IMR-90 (cell line): ENCODE measurements at regions not wholly inside any gene's neighbourhood (a gene's known extent, or its start where the extent isn't known, plus 50 kb on each side); places are given as distances from the start of the nearest gene placed in this dataset.
"Not testable (repeated sequence)": the region's sequence is repeated elsewhere in the genome, so short reads cannot be mapped to it uniquely, and the experiment has no call there.

Experiments
- ATAC-seq: fragments of 200-7000 bp; cut with Tn5 transposase; 2 replicates; pipeline ENCODE4 v1.9.1; 2020; ENCODE audit warnings: low read depth, mild to moderate bottlenecking, moderate library complexity
- BruUV-seq: library from RNA; stranded (reverse); fragments of 400-500 nt; replicated peaks from 2 replicates; lab custom pipeline; 2021; lab: Mats Ljungman, UMichigan
- CTCF ChIA-PET: fragments of 300-600 bp; formaldehyde crosslinking; extraction: SDS; loops from one replicate; lab custom pipeline; 2021; ENCODE audit warnings: antibody characterized with exemption; lab: Yijun Ruan, JAX
- POLR2A ChIA-PET: fragments of 300-600 bp; sonication (Branson Sonifier 250); formaldehyde crosslinking; loops from one replicate; lab custom pipeline; 2022; ENCODE audit warnings: antibody characterized with exemption; ENCODE audit not compliant: unreplicated experiment; lab: Charles Lee
- DNase-seq: peaks from one replicate; pipeline ENCODE4 v3.0.0; 2013
- H2AFZ ChIP-seq: replicated peaks from 2 replicates; pipeline ENCODE3; 2013; ENCODE audit warnings: low read length, mild to moderate bottlenecking; ENCODE audit not compliant: poor library complexity
- H2AK5ac ChIP-seq: 2 replicates; pipeline ENCODE4 v1.6.1; 2013; ENCODE audit warnings: low read depth, low read length, inconsistent platforms
- H2AK9ac ChIP-seq: replicated peaks from 2 replicates; pipeline ENCODE3; 2013; ENCODE audit warnings: mild to moderate bottlenecking, low read depth, low read length, moderate library complexity; ENCODE audit not compliant: poor library complexity
- H2BK120ac ChIP-seq: 2 replicates; pipeline ENCODE4 v1.6.1; 2013; ENCODE audit warnings: low read depth, low read length, inconsistent platforms
- H2BK15ac ChIP-seq: 3 replicates; pipeline ENCODE4 v1.6.1; 2013; ENCODE audit warnings: low read depth, low read length, inconsistent platforms
- H2BK20ac ChIP-seq: 2 replicates; pipeline ENCODE4 v1.6.1; 2013; ENCODE audit warnings: low read depth, mild to moderate bottlenecking, inconsistent platforms, low read length, moderate library complexity
- H2BK5ac ChIP-seq: 2 replicates; pipeline ENCODE4 v1.6.1; 2013; ENCODE audit warnings: mild to moderate bottlenecking, low read depth, low read length, inconsistent platforms; ENCODE audit not compliant: poor library complexity, severe bottlenecking
- H3K14ac ChIP-seq: replicated peaks from 2 replicates; pipeline ENCODE4 v1.6.1; 2013; ENCODE audit warnings: low read depth, low read length, inconsistent platforms
- H3K18ac ChIP-seq: 2 replicates; pipeline ENCODE4 v1.6.1; 2013; ENCODE audit warnings: low read depth, low read length, control low read depth
- H3K23ac ChIP-seq: 2 replicates; pipeline ENCODE4 v1.6.1; 2013; ENCODE audit warnings: low read depth, low read length, inconsistent platforms
- H3K27ac ChIP-seq: 2 replicates; pipeline ENCODE4 v1.5.1; 2013; ENCODE audit warnings: mild to moderate bottlenecking, control low read depth, low read length; ENCODE audit not compliant: insufficient read depth
- H3K27me3 ChIP-seq: 2 replicates; pipeline ENCODE4 v1.6.1; 2013; ENCODE audit warnings: low read length; ENCODE audit not compliant: control insufficient read depth, insufficient read depth
- H3K36me3 ChIP-seq: 2 replicates; pipeline ENCODE4 v1.6.1; 2013; ENCODE audit warnings: low read length, mixed read lengths; ENCODE audit not compliant: control insufficient read depth, insufficient read depth
- H3K4ac ChIP-seq: 2 replicates; pipeline ENCODE4 v1.6.1; 2013; ENCODE audit warnings: low read depth, low read length, inconsistent platforms
- H3K4me1 ChIP-seq: 2 replicates; pipeline ENCODE4 v1.6.1; 2013; ENCODE audit warnings: low read length, mixed read lengths; ENCODE audit not compliant: control insufficient read depth, insufficient read depth
- H3K4me2 ChIP-seq: 2 replicates; pipeline ENCODE4 v1.6.1; 2013; ENCODE audit warnings: low read depth, mild to moderate bottlenecking, control low read depth, low read length, moderate library complexity
- H3K4me3 ChIP-seq: 2 replicates; pipeline ENCODE4 v1.5.1; 2013; ENCODE audit warnings: low read depth, mild to moderate bottlenecking, control low read depth, low read length, moderate library complexity; ENCODE audit not compliant: insufficient read depth
- H3K56ac ChIP-seq: 2 replicates; pipeline ENCODE4 v1.6.1; 2013; ENCODE audit warnings: low read length, inconsistent platforms; ENCODE audit not compliant: insufficient read depth; ENCODE audit errors: extremely low read depth
- H3K79me1 ChIP-seq, 2 experiments: 2 replicates each; pipeline ENCODE4 v1.6.1; 2013; ENCODE audit warnings: low read length in 2 of 2, inconsistent platforms in 1 of 2, low read depth in 1 of 2
- H3K9ac ChIP-seq: 2 replicates; pipeline ENCODE4 v1.6.1; 2013; ENCODE audit warnings: low read depth, low read length, control low read depth
- H3K9me1 ChIP-seq: 2 replicates; pipeline ENCODE4 v1.6.1; 2013; ENCODE audit warnings: low read length, inconsistent platforms; ENCODE audit not compliant: insufficient read depth
- H3K9me3 ChIP-seq: 2 replicates; pipeline ENCODE4 v1.6.1; 2013; ENCODE audit warnings: low read length; ENCODE audit not compliant: control insufficient read depth, insufficient read depth
- H4K20me1 ChIP-seq: 2 replicates; pipeline ENCODE4 v1.6.1; 2013; ENCODE audit warnings: low read length, inconsistent platforms; ENCODE audit not compliant: insufficient read depth
- H4K5ac ChIP-seq: 2 replicates; pipeline ENCODE4 v1.6.1; 2013; ENCODE audit warnings: mild to moderate bottlenecking, low read depth, low read length, control low read depth
- H4K8ac ChIP-seq, 2 experiments: 2 replicates each; pipeline ENCODE4 v1.6.1; 2013; ENCODE audit warnings: low read depth in 2 of 2, low read length in 2 of 2, control low read depth in 1 of 2, inconsistent platforms in 1 of 2
- H4K91ac ChIP-seq: 2 replicates; pipeline ENCODE4 v1.6.1; 2013; ENCODE audit warnings: low read depth, low read length, inconsistent platforms; ENCODE audit not compliant: insufficient read depth
- BHLHE40 ChIP-seq: fragments of 150-350 bp; IDR thresholded peaks from 2 replicates; pipeline ENCODE4 v1.6.1; 2016; ENCODE audit warnings: mild to moderate bottlenecking, low read depth, low read length
- CEBPB ChIP-seq: IDR thresholded peaks from 2 replicates; pipeline ENCODE4 v1.6.1; 2012; ENCODE audit warnings: low read depth, low read length, improper control_type of control experiment
- MAFK ChIP-seq: IDR thresholded peaks from 2 replicates; pipeline ENCODE4 v1.6.1; 2012; ENCODE audit warnings: low read depth, low read length, improper control_type of control experiment
- MAZ ChIP-seq: IDR thresholded peaks from 2 replicates; pipeline ENCODE4 v1.6.1; 2012; ENCODE audit warnings: low read depth, mild to moderate bottlenecking, low read length, improper control_type of control experiment, moderate library complexity, borderline replicate concordance
- MXI1 ChIP-seq: IDR thresholded peaks from 2 replicates; pipeline ENCODE4 v1.6.1; 2012; ENCODE audit warnings: low read depth, mild to moderate bottlenecking, low read length, moderate library complexity, borderline replicate concordance
- NFE2L2 ChIP-seq: fragments of 150-350 bp; IDR thresholded peaks from 2 replicates; pipeline ENCODE4 v1.6.1; 2016; ENCODE audit warnings: low read depth, mild to moderate bottlenecking, low read length
- POLR2A ChIP-seq: IDR thresholded peaks from 2 replicates; pipeline ENCODE4 v1.6.1; 2012; ENCODE audit warnings: mild to moderate bottlenecking, low read depth, low read length
- RAD21 ChIP-seq: IDR thresholded peaks from 2 replicates; pipeline ENCODE4 v1.6.1; 2012; ENCODE audit warnings: low read length, improper control_type of control experiment
- RCOR1 ChIP-seq: IDR thresholded peaks from 2 replicates; pipeline ENCODE4 v1.6.1; 2012; ENCODE audit warnings: mild to moderate bottlenecking, low read length, improper control_type of control experiment; ENCODE audit not compliant: insufficient replicate concordance
- SMC3 ChIP-seq: fragments of 150-350 bp; IDR thresholded peaks from 2 replicates; pipeline ENCODE4 v1.6.1; 2016; ENCODE audit warnings: low read depth, mild to moderate bottlenecking, antibody characterized with exemption, low read length, moderate library complexity
- USF2 ChIP-seq: fragments of 150-350 bp; IDR thresholded peaks from 2 replicates; pipeline ENCODE4 v1.6.1; 2017; ENCODE audit warnings: mild to moderate bottlenecking, antibody characterized with exemption, low read length, low read depth
- WGBS, 2 experiments: methylation state at CpG; one replicate each; pipeline versions ENCODE4 v1.1.5 to v1.1.7; 2013; ENCODE audit warnings: missing lambda C conversion rate in 2 of 2; ENCODE audit not compliant: insufficient read length in 1 of 2; ENCODE audit errors: extremely low coverage in 2 of 2; 5-methylcytosine and 5-hydroxymethylcytosine counted together
- dilution Hi-C: fragments of 300-500 bp; cut with HindIII; formaldehyde crosslinking; loops from one replicate; pipeline ENCODE4 v1.14.3; 2018; ENCODE audit warnings: low sequenced_read_pairs; ENCODE audit not compliant: unreplicated experiment
- in situ Hi-C: fragments of 300-500 bp; cut with MboI; formaldehyde crosslinking; loops from 3 replicates; pipeline ENCODE4 v1.14.3; 2019; ENCODE audit warnings: low sequenced_read_pairs, inconsistent platforms, mixed read lengths
- intact Hi-C: fragments of 100-400 bp; cut with micrococcal nuclease; formaldehyde crosslinking; loops from 2 replicates; pipeline ENCODE4 v1.10.0; 2022

DNA sequence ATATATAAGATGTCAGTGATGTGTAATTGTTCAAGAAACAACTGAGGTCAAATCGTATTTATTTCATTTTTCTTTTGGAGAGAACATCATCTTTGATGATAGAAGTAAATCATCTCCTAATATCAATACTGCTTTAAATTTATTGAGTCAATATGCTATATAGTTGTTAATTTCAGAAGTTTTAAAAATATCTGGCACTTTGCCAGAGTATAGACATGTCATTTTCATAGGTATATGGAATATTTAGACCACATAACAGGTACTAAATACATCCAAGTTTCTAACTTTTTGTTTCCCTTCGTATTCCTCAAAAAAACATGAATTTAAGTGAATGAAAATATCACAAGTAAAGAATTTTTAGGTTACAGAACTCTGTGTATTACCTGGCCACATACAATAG is 577.8 kb downstream of the ARL4A start:
- intact Hi-C loops: no loop called here

GRCh38 chr7:13274205-13274604 is 586.8 kb downstream of the ARL4A start:
- H3K79me1 ChIP-seq, H2BK5ac ChIP-seq, intact Hi-C loops, POLR2A ChIA-PET, H4K5ac ChIP-seq, H2BK15ac ChIP-seq, H3K56ac ChIP-seq, DNase-seq, H3K4ac ChIP-seq, dilution Hi-C loops, H3K9me1 ChIP-seq, in situ Hi-C loops, H3K23ac ChIP-seq, H4K91ac ChIP-seq, H3K4me3 ChIP-seq, H3K36me3 ChIP-seq, H2BK120ac ChIP-seq, H3K27me3 ChIP-seq, H3K4me1 ChIP-seq, H2BK20ac ChIP-seq, CTCF ChIA-PET, H2AK5ac ChIP-seq, H3K9ac ChIP-seq, H2AFZ ChIP-seq, H2AK9ac ChIP-seq, BruUV-seq, H3K14ac ChIP-seq, ATAC-seq, H4K20me1 ChIP-seq, H3K18ac ChIP-seq, H3K4me2 ChIP-seq, H4K8ac ChIP-seq, H3K9me3 ChIP-seq, H3K27ac ChIP-seq: not testable (repeated sequence)
- no CpG with 5 or more reads among the region's 9 CpGs for WGBS, 2 experiments

More for the DNA sequence above, 577.8 kb downstream of the ARL4A start:
- no peak overlapping the region for H3K56ac ChIP-seq
- no peak overlapping the region for H3K4me3 ChIP-seq
- H2BK15ac ChIP-seq: no peak overlapping the region
- H3K79me1 ChIP-seq: no peaks in the 10 kb centered on the region
- H4K8ac ChIP-seq: no peak overlapping the region
- H3K9me1 ChIP-seq: no peaks in the 10 kb centered on the region
- no peak overlapping the region for H3K27ac ChIP-seq
- H2AFZ ChIP-seq: no peak overlapping the region
- H4K5ac ChIP-seq: no peak overlapping the region
- H2BK120ac ChIP-seq: no peak overlapping the region
- H3K18ac ChIP-seq: no peak overlapping the region
- no peak overlapping the region for H4K91ac ChIP-seq
- no peaks in the 10 kb centered on the region for H4K20me1 ChIP-seq
- ChIA-PET CTCF (no interaction called here), POLR2A (no interaction called here)
- no peak overlapping the region for H2AK9ac ChIP-seq
- no peak overlapping the region for H2BK20ac ChIP-seq
- no CpG with 5 or more reads among the region's 2 CpGs for WGBS, 2 experiments
- no peak overlapping the region for H2BK5ac ChIP-seq
- no TSS peak for BruUV-seq
- no peak overlapping the region for H3K4ac ChIP-seq
- no peaks in the 10 kb centered on the region for H3K9me3 ChIP-seq
- H3K4me1 ChIP-seq: no peaks in the 10 kb centered on the region
- no peaks in the 10 kb centered on the region for H3K27me3 ChIP-seq
- no peak overlapping the region for H3K23ac ChIP-seq
- H3K4me2 ChIP-seq: no peak overlapping the region
- ATAC-seq: no peak
- H2AK5ac ChIP-seq: no peak overlapping the region
- no peaks in the 10 kb centered on the region for H3K36me3 ChIP-seq
- in situ Hi-C loops: no loop called here
- DNase-seq: no peak
- dilution Hi-C loops: no loop called here
- TF ChIP-seq CEBPB: no peak
- TF ChIP-seq USF2: no peak
- TF ChIP-seq MXI1: no peak
- no peak for TF ChIP-seq MAZ
- no peak for TF ChIP-seq RCOR1
- no peak for TF ChIP-seq NFE2L2
- TF ChIP-seq BHLHE40: no peak
- no peak for TF ChIP-seq MAFK
- TF ChIP-seq POLR2A: no peak
- TF ChIP-seq RAD21: no peak
- no peak for TF ChIP-seq SMC3
- no peak overlapping the region for H3K14ac ChIP-seq
- H3K9ac ChIP-seq: no peak overlapping the region
